H1 (cell line): ENCODE measurements at regions not wholly inside any gene's neighbourhood (a gene's known extent, or its start where the extent isn't known, plus 50 kb on each side); places are given as distances from the start of the nearest gene placed in this dataset.

Source experiments
- CTCF ChIA-PET: fragments of 300-600 bp; sonication (Branson Sonifier 250); formaldehyde crosslinking; loops from one replicate; lab custom pipeline; 2021; ENCODE audit not compliant: partially characterized antibody; lab: Charles Lee
- POLR2A ChIA-PET: fragments of 300-600 bp; sonication (Branson Sonifier 250); formaldehyde crosslinking; loops from one replicate; lab custom pipeline; 2021; ENCODE audit warnings: inconsistent platforms; ENCODE audit not compliant: partially characterized antibody; lab: Charles Lee
- DNase-seq, 2 experiments: peaks; one replicate each; pipeline versions ENCODE4 v3.0.0 to v3.0.0-alpha.2; 2010 to 2022; ENCODE audit warnings: low spot score in 2 of 2, low read depth in 1 of 2, mixed read lengths in 1 of 2
- FAIRE-seq: peaks from 2 replicates; lab custom pipeline; 2011; peaks lifted over from hg19 to GRCh38; lab: Jason Lieb, UNC
- H2AFZ ChIP-seq: 2 replicates; pipeline ENCODE4 v1.8.1; 2012; ENCODE audit warnings: low read length, inconsistent platforms
- H2AK5ac ChIP-seq: 2 replicates; pipeline ENCODE4 v1.6.1; 2013; ENCODE audit warnings: low read depth, low read length
- H2BK120ac ChIP-seq: replicated peaks from 2 replicates; pipeline ENCODE3; 2013; ENCODE audit warnings: low read depth, low read length, inconsistent platforms
- H2BK12ac ChIP-seq: 2 replicates; pipeline ENCODE4 v1.6.1; 2013; ENCODE audit warnings: low read depth, low read length
- H2BK15ac ChIP-seq: 2 replicates; pipeline ENCODE4 v1.6.1; 2013; ENCODE audit warnings: low read length
- H2BK20ac ChIP-seq: 2 replicates; pipeline ENCODE4 v1.6.1; 2013; ENCODE audit warnings: low read length
- H2BK5ac ChIP-seq: 2 replicates; pipeline ENCODE4 v1.6.1; 2013; ENCODE audit warnings: low read depth, low read length
- H3K14ac ChIP-seq: 2 replicates; pipeline ENCODE4 v1.6.1; 2013; ENCODE audit warnings: inconsistent platforms; ENCODE audit not compliant: insufficient read length
- H3K18ac ChIP-seq: 2 replicates; pipeline ENCODE4 v1.6.1; 2013; ENCODE audit warnings: low read length; ENCODE audit errors: extremely low read depth
- H3K23ac ChIP-seq: 2 replicates; pipeline ENCODE4 v1.6.1; 2013; ENCODE audit warnings: inconsistent platforms; ENCODE audit not compliant: insufficient read length
- H3K23me2 ChIP-seq: 2 replicates; pipeline ENCODE4 v1.6.1; 2013; ENCODE audit warnings: low read depth, low read length
- H3K27ac ChIP-seq: 2 replicates; pipeline ENCODE4 v1.6.1; 2011; ENCODE audit warnings: low read depth, low read length, inconsistent platforms
- H3K27me3 ChIP-seq, 4 experiments: replicated peaks in 1 of 4; 1 replicate in 1 of 4; 2 replicates in 3 of 4; pipeline versions ENCODE4 v1.6.1 to v1.8.1; 2011 to 2013; ENCODE audit warnings: low read length in 3 of 4, mild to moderate bottlenecking in 3 of 4, inconsistent platforms in 2 of 4, mixed read lengths in 2 of 4, moderate library complexity in 1 of 4; ENCODE audit not compliant: control insufficient read depth in 3 of 4, insufficient read depth in 3 of 4; ENCODE audit errors: extremely low read depth in 1 of 4
- H3K36me3 ChIP-seq, 4 experiments: 2 replicates each; pipeline versions ENCODE4 v1.6.1 to v1.8.1; 2011 to 2013; ENCODE audit warnings: mild to moderate bottlenecking in 4 of 4, low read length in 3 of 4, moderate library complexity in 2 of 4, control low read depth in 1 of 4, inconsistent platforms in 1 of 4; ENCODE audit not compliant: insufficient read depth in 4 of 4, control insufficient read depth in 2 of 4
- H3K4ac ChIP-seq: replicated peaks from 2 replicates; pipeline ENCODE3; 2013; ENCODE audit warnings: low read length, low read depth, mixed read lengths, inconsistent platforms; ENCODE audit not compliant: insufficient read length
- H3K4me1 ChIP-seq, 4 experiments: replicated peaks in 1 of 4; 1 replicate in 1 of 4; 2 replicates in 3 of 4; pipeline versions ENCODE4 v1.6.1 to v1.8.1; 2011 to 2013; ENCODE audit warnings: low read length in 3 of 4, inconsistent platforms in 2 of 4, mixed read lengths in 1 of 4; ENCODE audit not compliant: insufficient read depth in 4 of 4, control insufficient read depth in 3 of 4
- H3K4me2 ChIP-seq, 2 experiments: 2 replicates each; pipeline versions ENCODE4 v1.6.1 to v1.8.1; 2011 to 2013; ENCODE audit warnings: low read depth in 2 of 2, low read length in 2 of 2, control low read depth in 1 of 2, inconsistent platforms in 1 of 2, mild to moderate bottlenecking in 1 of 2; ENCODE audit not compliant: insufficient read depth in 1 of 2
- H3K4me3 ChIP-seq, 4 experiments: fragments of 200-600, 300-600 bp in 1 of 4; sonication (generic), shearing (Covaris generic), sonication (Bioruptor Twin) in 1 of 4; 2 replicates each; pipeline versions ENCODE4 v1.5.1 to v1.8.1; 2011 to 2016; ENCODE audit warnings: low read length in 4 of 4, low read depth in 3 of 4, control low read depth in 2 of 4, inconsistent platforms in 2 of 4, mild to moderate bottlenecking in 2 of 4, mixed read lengths in 1 of 4, moderate library complexity in 1 of 4; ENCODE audit not compliant: insufficient read depth in 2 of 4; ENCODE audit errors: extremely low read depth in 1 of 4
- H3K56ac ChIP-seq: replicated peaks from 2 replicates; pipeline ENCODE3; 2013; ENCODE audit warnings: low read depth, mild to moderate bottlenecking, mixed read lengths, low read length, inconsistent platforms; ENCODE audit not compliant: insufficient read length
- H3K79me1 ChIP-seq: 2 replicates; pipeline ENCODE4 v1.6.1; 2013; ENCODE audit warnings: low read depth, low read length, control low read depth
- H3K79me2 ChIP-seq, 2 experiments: 2 replicates each; pipeline versions ENCODE4 v1.6.1 to v1.8.1; 2012 to 2013; ENCODE audit warnings: low read length in 2 of 2, mild to moderate bottlenecking in 2 of 2, inconsistent platforms in 1 of 2; ENCODE audit not compliant: insufficient read depth in 2 of 2, control insufficient read depth in 1 of 2
- H3K9ac ChIP-seq, 4 experiments: replicated peaks in 1 of 4; 1 replicate in 1 of 4; 2 replicates in 3 of 4; pipeline versions ENCODE4 v1.6.1 to v1.8.1; 2011 to 2013; ENCODE audit warnings: low read depth in 3 of 4, low read length in 3 of 4, control low read depth in 2 of 4, mild to moderate bottlenecking in 2 of 4, moderate library complexity in 2 of 4, inconsistent platforms in 1 of 4; ENCODE audit errors: extremely low read depth in 1 of 4
- H3K9me3 ChIP-seq, 2 experiments: 2 replicates each; pipeline versions ENCODE4 v1.6.1 to v1.8.1; 2012 to 2013; ENCODE audit warnings: mild to moderate bottlenecking in 2 of 2, moderate library complexity in 2 of 2, control low read depth in 1 of 2, inconsistent platforms in 1 of 2, low read depth in 1 of 2, low read length in 1 of 2, mixed read lengths in 1 of 2; ENCODE audit not compliant: insufficient read depth in 2 of 2
- H4K20me1 ChIP-seq, 2 experiments: replicated peaks in 1 of 2; 2 replicates each; pipeline versions ENCODE3 to v1.8.1; 2011 to 2013; ENCODE audit warnings: inconsistent platforms in 2 of 2, low read length in 2 of 2, mild to moderate bottlenecking in 1 of 2; ENCODE audit not compliant: insufficient read depth in 2 of 2, control insufficient read depth in 1 of 2
- H4K5ac ChIP-seq: 2 replicates; pipeline ENCODE4 v1.6.1; 2013; ENCODE audit warnings: low read length, low read depth, mixed read lengths, inconsistent platforms; ENCODE audit not compliant: insufficient read length
- H4K8ac ChIP-seq: 2 replicates; pipeline ENCODE4 v1.8.0; 2013; ENCODE audit warnings: mild to moderate bottlenecking, moderate library complexity, low read length, inconsistent platforms; ENCODE audit not compliant: insufficient read depth; ENCODE audit errors: extremely low read depth
- H4K91ac ChIP-seq: replicated peaks from 2 replicates; pipeline ENCODE3; 2013; ENCODE audit warnings: low read length, mixed read lengths, inconsistent platforms; ENCODE audit not compliant: insufficient read length
- CTCF ChIP-seq, 3 experiments: IDR thresholded peaks; 1 replicate in 2 of 3; 2 replicates in 1 of 3; pipeline versions ENCODE4 v1.5.1 to v1.6.1; 2011; ENCODE audit warnings: low read length in 3 of 3, mild to moderate bottlenecking in 3 of 3, inconsistent platforms in 2 of 3, low read depth in 1 of 3, moderate library complexity in 1 of 3; ENCODE audit not compliant: insufficient read depth in 1 of 3; ENCODE audit errors: control extremely low read depth in 1 of 3
- EGR1 ChIP-seq: IDR thresholded peaks from 2 replicates; pipeline ENCODE4 v1.6.1; 2011; ENCODE audit warnings: low read depth, low read length, borderline replicate concordance
- MAFK ChIP-seq: IDR thresholded peaks from 2 replicates; pipeline ENCODE4 v1.6.1; 2012; ENCODE audit warnings: low read depth, mild to moderate bottlenecking, improper control_type of control experiment, low read length
- PHF8 ChIP-seq: fragments of 200-600 bp; sonication (generic); conservative IDR thresholded peaks from 2 replicates; pipeline ENCODE4 v1.7.1; 2012; ENCODE audit warnings: low read depth, mild to moderate bottlenecking, inconsistent platforms, low read length, moderate library complexity
- POLR2A ChIP-seq, 2 experiments: IDR thresholded peaks; 1 replicate in 1 of 2; 2 replicates in 1 of 2; pipeline ENCODE4 v1.6.1; 2011; ENCODE audit warnings: low read depth in 2 of 2, low read length in 2 of 2, mild to moderate bottlenecking in 2 of 2; ENCODE audit errors: control extremely low read depth in 1 of 2
- RXRA ChIP-seq: IDR thresholded peaks from 2 replicates; pipeline ENCODE4 v1.6.1; 2011; ENCODE audit warnings: low read depth, mild to moderate bottlenecking, low read length, moderate library complexity; ENCODE audit not compliant: insufficient read depth
- SAP30 ChIP-seq: fragments of 300-600 bp; sonication (generic); IDR thresholded peaks from 2 replicates; pipeline ENCODE4 v1.7.1; 2012; ENCODE audit warnings: low read length, moderate library complexity, mild to moderate bottlenecking, inconsistent platforms; ENCODE audit not compliant: insufficient read depth, insufficient replicate concordance
- SIN3A ChIP-seq, 2 experiments: IDR thresholded peaks in 1 of 2; conservative IDR thresholded peaks in 1 of 2; 2 replicates each; pipeline ENCODE4 v1.6.1; 2011 to 2012; ENCODE audit warnings: low read length in 2 of 2, improper control_type of control experiment in 1 of 2, low read depth in 1 of 2, mild to moderate bottlenecking in 1 of 2
- SIRT6 ChIP-seq: IDR thresholded peaks from one replicate; pipeline ENCODE4 v1.7.1; 2012; ENCODE audit warnings: low read length, inconsistent platforms
- SP1 ChIP-seq: IDR thresholded peaks from 2 replicates; pipeline ENCODE4 v1.6.1; 2011; ENCODE audit warnings: low read depth, low read length
- YY1 ChIP-seq: IDR thresholded peaks from 2 replicates; pipeline ENCODE4 v1.6.1; 2011; ENCODE audit warnings: low read depth, mild to moderate bottlenecking, low read length
- WGBS, 2 experiments: shearing (Covaris generic) in 1 of 2; methylation state at CpG; one replicate each; pipeline versions ENCODE4 v1.1.6 to v1.1.7; 2013 to 2015; ENCODE audit warnings: low lambda C conversion rate in 2 of 2, mixed read lengths in 2 of 2, inconsistent platforms in 1 of 2, low coverage in 1 of 2, missing lambda C conversion rate in 1 of 2; ENCODE audit not compliant: insufficient replicate concordance in 2 of 2, insufficient coverage in 1 of 2, insufficient read length in 1 of 2; ENCODE audit errors: extremely low coverage in 1 of 2, missing lambda C conversion rate in 1 of 2; 5-methylcytosine and 5-hydroxymethylcytosine counted together

GRCh38 chr5:60183881-60184280 is 290.4 kb upstream of the PDE4D start:
- H2BK15ac ChIP-seq: no peak overlapping the region
- no peak overlapping the region for H3K14ac ChIP-seq
- no peaks in the 10 kb centered on the region for H3K27me3 ChIP-seq
- no peak overlapping the region for H2AFZ ChIP-seq
- no peak overlapping the region for H4K5ac ChIP-seq
- TF ChIP-seq POLR2A (IDR thresholded peaks at IDR 0.05; ENCODE audit: control extremely low read depth in 1 of 2, low read depth in 2 of 2, low read length in 2 of 2): no peak
- no peak for TF ChIP-seq SIRT6
- no peak for TF ChIP-seq SIN3A (conservative IDR thresholded peaks at IDR 0.05 in 1 of 2, IDR thresholded peaks at IDR 0.05 in 1 of 2; ENCODE audit: low read depth in 1 of 2, low read length in 2 of 2)
- TF ChIP-seq SP1: no peak
- no peak for TF ChIP-seq RXRA
- TF ChIP-seq SAP30: no peak
- no peak for TF ChIP-seq CTCF (IDR thresholded peaks at IDR 0.05; ENCODE audit: control extremely low read depth in 1 of 3, insufficient read depth in 1 of 3, low read depth in 1 of 3, low read length in 3 of 3)
- TF ChIP-seq EGR1: no peak
- TF ChIP-seq PHF8: no peak
- no peak for TF ChIP-seq MAFK
- no peak for TF ChIP-seq YY1
- FAIRE-seq (no peak), DNase-seq (no peak)
- H3K27ac ChIP-seq: no peak overlapping the region
- H2BK5ac ChIP-seq: no peak overlapping the region
- peaks cover 0 to 3% of the 10 kb centered on the region in 2 experiments; a peak in 1 of 4 replicates for H3K9me3 ChIP-seq
- no peaks in the 10 kb centered on the region for H3K36me3 ChIP-seq
- H2AK5ac ChIP-seq: no peak overlapping the region
- H2BK12ac ChIP-seq: no peak overlapping the region
- 96% methylated on average over 1 of the region's 1 CpG; no CpG with 5 or more reads in 1 of the 2 experiments for WGBS, 2 experiments
- no peak overlapping the region for H3K56ac ChIP-seq
- H3K4ac ChIP-seq: no peak overlapping the region
- no peak overlapping the region for H2BK20ac ChIP-seq
- H3K4me1 ChIP-seq: no peaks in the 10 kb centered on the region
- H3K23ac ChIP-seq: no peak overlapping the region
- no peaks in the 10 kb centered on the region for H3K79me1 ChIP-seq
- H3K4me2 ChIP-seq: no peak overlapping the region
- no peak overlapping the region for H3K4me3 ChIP-seq
- H3K79me2 ChIP-seq: no peaks in the 10 kb centered on the region
- ChIA-PET POLR2A (no interaction called here), CTCF (no interaction called here)
- no peak overlapping the region for H3K18ac ChIP-seq
- H2BK120ac ChIP-seq: no peak overlapping the region
- no peaks in the 10 kb centered on the region for H4K20me1 ChIP-seq
- no peaks in the 10 kb centered on the region for H3K23me2 ChIP-seq
- no peak overlapping the region for H4K91ac ChIP-seq
- H3K9ac ChIP-seq: no peak overlapping the region
- no peak overlapping the region for H4K8ac ChIP-seq
